HG02840 (cell line): ENCODE measurements at regions not wholly inside any gene's neighbourhood (a gene's known extent, or its start where the extent isn't known, plus 50 kb on each side); places are given as distances from the start of the nearest gene placed in this dataset.

Experiments
- ATAC-seq: cut with Tn5 transposase; IDR thresholded peaks from one replicate; pipeline ENCODE4 v1.9.1; 2021; ENCODE audit warnings: mild to moderate bottlenecking, moderate library complexity, moderate number of reproducible peaks; ENCODE audit not compliant: unreplicated experiment, low FRiP score

DNA sequence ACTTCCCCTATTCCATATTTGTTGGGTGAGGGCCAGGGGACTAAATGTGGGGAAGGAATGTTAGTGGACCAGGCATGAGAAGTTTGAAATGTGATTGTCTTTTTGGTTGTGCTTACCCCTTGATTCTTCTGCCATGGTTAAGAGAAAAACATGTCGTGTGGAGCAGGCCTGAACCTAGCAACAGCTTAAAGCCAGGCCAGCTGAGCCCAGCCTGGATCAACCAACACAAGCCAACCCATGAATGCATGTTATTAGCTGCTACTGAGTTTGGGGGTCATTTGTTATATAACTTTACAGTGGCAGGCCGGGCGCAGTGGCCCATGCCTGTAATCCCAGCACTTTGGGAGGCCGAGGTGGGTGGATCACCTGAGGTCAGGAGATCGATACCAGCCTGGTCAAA is 52.4 kb upstream of the TRIO start:
- no peak for ATAC-seq

DNA sequence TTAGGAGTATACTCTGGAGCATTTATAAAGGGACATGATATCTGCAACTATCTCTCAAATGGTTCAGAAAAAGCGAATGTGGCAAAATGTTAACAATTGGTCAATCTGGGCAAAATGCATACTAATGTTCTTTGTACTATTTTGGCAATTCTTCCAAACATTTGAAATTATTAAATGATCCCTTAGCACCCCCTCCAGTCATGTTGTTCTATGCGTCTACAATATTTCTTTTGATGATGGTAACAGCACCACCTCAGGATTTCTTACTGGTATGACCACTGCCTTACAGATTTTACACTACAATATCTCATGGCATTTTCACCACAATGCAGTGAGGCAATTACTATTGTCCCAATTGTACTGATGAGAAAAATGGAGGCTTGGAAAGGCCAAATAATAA is 52.9 kb upstream of the TRIO start:
- no peak for ATAC-seq

DNA sequence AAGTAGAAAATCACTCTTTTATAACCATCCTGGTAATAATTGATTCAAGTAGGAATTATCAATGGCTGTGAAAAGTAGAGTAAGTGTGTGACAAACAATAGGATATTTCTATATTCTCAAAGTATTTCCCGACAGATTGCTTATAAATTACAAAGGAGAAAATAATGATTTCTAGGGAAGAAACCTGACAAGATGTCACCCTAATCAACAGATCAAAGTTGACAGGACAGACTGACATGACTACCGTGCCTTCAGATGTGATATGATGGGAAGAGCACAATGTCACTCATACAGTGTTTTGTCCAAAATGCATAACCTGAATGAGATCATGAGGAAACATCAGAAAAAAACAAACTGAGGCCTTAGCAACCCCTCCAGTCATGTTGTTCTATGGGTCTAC is 53.9 kb upstream of the TRIO start:
- no peak for ATAC-seq

DNA sequence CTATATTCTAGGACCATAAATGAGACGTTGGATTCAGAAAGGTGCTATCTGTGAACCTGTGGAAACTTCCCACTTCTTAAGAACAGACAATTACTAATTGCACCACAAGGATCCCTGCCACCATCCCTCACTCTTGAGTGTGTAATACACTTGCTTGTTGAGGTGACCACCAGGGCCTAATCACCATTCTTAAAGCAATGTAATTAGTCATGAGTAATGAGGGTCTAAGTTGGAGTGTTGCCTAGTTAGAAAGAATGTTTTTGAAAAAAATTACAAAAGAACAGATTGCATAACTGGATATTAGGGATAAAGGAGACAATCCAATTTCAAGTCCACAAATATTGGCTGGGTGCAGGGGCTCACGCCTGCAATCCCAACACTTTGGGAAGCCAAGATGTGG is 56.9 kb upstream of the TRIO start:
- ATAC-seq = no peak

DNA sequence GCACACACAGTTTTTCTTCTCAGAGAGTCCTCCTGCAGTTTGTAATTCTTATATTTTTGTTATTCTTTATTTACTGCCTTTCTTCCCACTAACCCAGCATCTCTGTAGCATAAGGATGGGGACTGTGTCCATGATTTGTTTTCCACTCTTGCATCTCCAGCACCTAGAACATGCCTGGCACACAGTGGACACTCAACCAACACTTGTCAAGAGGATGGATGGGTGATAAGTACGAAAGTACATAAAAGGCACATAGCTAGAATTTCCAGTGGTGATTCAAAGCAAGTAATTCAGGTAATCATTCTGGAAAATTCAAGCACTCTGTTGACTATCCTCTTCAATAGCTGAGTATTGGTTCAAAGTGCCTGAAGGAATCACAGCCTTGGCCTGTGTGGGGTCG is 60.2 kb upstream of the TRIO start:
- ATAC-seq = no peak

DNA sequence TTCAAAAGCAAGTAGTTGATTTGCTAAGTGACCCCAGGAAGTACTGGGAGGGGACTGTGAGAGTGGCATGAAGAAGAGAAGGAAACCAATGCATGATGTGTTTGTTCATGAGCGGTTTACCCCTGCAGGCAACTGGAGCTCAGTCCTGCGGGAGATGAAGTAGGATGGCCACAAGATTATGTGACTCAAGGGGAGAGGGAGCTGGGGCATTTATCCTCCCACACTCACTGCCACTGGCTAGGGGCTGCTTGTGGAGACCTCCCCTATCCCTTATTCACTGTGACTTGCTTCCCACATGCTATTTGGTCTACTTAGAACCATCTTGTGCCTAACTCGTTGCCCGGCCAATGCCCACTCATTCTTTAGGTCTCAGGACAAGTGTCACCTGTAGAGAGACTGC is 60.6 kb upstream of the TRIO start:
- no peak for ATAC-seq

DNA sequence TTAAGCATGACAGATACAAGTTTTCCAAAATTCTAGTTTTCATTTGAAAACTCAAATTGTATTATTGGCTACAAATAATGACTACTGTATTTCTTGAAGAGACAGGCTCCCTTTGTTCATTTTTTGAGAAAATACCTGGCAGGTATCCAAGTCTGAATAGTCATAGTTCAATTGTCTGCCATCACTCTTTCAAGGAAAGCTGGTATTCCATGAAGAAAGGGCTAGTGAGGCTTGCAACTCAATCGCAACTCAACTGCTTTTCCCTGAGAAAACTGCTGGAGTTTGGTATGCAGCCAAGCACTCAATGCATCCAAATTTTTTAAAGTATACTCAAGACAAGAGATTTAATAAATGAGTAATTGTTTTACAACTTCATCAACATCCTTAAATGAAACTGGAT is 61.4 kb upstream of the TRIO start:
- no peak for ATAC-seq

DNA sequence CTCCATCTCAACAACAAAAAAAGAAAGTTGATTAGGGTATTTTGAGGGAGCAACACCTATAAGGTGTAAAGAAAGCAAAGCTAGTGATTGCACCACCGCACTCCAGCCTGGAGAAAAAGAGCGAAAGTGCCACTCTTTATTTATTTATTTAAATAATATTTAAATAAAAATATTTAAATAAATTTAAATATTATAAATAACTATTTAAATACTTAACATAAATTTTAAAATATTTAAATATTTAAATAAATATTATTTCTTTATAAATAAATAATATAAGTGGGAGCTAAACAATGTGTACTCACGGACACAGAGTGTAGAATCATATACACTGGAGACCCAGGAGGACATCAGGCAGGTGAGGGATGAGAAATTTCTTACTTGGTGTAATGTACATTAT is 64.4 kb upstream of the TRIO start:
- no peak for ATAC-seq

DNA sequence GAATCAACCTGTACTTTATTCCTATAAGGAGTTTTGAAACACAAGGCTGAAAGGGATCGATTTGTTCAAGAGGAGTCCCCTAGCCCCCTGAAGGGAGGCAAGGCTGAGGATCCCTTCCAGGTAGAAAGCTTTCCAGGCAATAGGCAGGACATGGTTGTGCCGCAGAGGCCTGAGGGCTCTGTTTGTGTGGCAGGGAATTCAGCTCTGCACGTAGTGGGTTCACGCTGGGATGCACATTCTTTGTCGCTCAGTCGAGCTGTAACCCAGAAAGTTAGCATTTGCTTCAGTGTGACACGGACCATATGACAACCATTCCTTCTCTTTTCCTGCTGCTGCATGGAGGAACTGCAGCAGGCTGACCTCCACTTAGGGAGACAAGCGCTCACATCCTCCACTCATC is 65.6 kb upstream of the TRIO start:
- ATAC-seq = no peak

DNA sequence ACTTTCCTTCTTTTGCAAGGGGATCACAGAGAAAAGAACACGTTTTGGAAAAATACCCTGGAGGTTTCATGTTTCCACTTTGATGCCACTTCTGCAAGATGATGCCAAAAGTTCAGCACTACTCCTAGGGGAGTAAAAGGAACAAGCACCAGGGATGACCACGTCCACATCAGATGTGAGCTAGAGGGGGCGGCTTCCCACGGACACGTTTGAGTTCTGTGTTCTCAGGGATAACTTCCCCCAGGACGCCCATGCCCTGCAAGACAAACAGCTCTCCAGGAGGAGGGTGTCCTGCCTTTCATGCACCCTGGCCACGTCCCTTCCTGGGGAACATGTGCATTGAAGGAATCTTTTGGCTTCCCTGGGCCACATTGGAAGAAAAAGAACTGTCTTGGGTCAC is 66.6 kb upstream of the TRIO start:
- ATAC-seq = no peak

DNA sequence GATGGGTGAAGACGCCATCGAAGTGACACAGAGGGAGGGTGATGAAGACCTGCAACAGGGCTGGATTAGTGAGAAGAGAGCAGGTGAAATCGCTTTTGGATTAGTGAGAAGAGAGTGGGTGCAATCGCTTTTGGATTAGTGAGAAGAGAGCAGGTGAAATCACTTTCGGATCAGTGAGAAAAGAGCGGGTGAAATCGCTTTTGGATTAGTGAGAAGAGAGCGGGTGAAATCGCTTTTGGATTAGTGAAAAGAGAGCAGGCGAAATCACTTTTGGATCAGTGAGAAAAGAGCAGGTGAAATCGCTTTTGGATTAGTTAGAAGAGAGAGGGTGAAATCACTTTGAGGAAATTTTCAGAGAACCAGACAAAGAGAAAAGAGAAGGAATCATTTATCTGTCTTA is 67.2 kb upstream of the TRIO start:
- no peak for ATAC-seq

DNA sequence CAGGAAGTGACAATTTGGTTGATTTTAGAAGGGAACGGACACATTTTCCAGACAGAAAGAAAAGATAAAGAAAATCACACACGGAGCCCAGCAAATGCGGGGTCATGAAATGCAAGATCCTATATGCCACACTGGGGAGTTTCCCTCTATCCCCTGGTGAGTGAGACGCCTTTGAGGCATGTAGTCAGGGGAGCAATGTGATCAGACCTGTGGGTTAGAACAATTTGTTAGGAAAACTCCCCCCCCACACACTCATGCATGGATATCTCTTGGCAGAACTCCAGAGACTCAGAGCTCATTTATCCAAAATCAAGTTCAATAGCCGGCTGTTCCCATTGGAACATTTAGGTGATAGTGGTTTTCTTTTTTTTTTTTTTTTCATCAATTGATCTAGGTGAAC is 71.7 kb upstream of the TRIO start:
- no peak for ATAC-seq

DNA sequence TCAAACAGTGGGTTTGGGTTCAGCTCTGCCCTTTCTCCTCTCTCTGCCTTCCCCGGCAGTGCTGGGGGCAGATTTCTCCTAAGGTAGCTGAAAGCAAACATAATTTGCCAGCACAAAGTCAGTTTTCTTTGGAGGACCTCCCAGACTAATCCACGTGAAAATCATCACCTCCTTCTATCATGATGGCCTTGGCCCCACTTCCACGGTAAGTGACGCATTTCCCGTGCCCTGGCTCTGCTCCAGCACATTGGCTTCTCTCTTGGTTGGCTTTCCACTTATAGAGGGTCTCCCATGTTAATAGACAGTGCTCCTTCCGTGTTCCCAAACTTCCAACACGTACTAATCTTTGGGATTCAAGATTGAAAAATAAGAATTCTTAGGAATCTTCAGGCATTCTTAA is 74.1 kb upstream of the TRIO start:
- ATAC-seq = no peak

DNA sequence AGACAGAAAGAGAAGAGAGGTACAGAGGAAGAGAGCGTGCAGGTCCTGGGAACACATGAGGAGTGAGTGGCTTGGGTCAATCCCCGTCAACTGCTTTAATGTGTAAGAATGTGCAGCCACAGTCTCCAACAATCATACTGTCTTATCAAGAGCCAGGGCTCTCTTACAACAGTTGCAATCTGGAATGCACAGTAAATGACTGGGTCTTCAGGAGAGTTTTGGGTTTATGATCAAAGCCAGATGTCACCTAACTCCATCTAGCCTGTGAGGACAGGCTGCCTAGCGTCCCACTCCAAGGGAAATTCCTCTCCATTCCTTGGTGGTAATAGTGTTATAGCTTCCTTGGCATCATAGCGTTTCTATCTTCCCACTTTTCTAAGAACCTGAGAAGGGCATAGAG is 75.0 kb upstream of the TRIO start:
- ATAC-seq = no peak

DNA sequence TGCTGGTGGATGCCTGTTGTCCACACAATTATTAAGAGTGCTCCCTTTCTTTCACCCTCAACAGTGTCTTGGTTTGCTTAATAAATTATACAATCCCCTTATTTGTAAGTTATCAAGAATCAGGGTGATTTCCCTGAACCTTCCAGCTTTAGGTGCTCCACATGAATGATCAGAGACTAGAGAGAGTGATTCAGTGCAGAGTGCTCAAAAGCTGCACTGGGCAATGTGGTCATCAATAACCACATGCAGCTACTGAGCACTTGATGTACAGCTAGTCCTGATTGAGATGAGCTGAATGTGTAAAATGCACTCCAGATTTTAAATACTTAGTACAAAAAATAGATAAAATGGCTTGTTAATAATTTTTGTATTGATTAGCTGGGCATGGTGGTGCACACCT is 76.8 kb upstream of the TRIO start:
- ATAC-seq = no peak

DNA sequence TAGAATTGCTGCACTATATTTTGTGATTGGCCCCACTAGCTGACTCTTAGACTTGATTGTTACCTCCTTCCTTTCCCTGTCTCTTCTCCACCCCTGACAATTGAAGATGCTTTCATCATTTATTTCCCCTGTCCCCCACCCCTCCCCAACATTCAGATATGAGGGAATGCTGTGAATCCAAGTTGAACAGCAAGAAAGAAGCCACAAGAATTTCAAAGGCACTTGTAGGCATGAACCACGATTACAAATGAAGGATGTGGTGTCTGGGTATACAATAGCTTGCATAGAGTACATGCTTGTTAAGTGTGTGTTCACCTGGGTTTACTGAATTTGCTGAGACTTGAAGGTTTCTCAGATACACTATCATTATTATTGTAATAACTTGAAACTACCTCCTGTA is 78.3 kb upstream of the TRIO start:
- no peak for ATAC-seq

DNA sequence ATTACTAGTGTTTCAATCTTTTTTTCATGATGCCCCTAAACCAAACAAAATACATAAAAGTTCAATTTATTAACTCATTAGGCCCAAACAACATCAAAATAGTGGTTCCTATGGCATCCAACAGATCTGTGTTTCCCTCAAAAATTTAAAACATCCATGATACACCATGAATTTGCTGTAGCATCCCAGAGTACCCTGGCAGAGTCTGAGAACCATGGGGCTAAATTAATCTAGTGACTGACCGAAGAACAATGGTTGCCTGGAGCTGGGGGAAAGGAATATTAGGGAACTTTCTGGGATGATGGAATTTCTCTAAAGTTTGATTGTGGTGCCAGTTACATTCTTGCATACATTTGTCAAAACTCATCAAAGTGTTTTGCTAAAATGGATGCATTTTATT is 79.5 kb upstream of the TRIO start:
- ATAC-seq = no peak

DNA sequence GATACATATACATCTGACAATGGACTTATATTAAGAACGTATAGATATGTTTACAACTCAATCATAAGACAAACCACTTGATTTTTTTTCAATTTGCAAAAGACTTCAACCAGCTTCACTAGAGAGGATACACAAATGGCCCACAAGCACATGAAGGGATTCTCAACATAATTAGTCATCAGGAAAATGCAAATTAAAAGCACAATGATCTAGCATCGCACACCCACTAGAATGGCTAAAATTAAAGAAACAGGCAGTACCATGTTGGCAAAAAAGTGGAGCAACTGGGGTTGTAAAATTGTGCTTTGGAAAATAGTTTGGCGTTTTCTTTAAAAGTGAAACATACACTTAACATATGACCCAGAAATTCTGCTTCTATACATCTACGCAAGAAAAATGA is 80.0 kb upstream of the TRIO start:
- no peak for ATAC-seq

DNA sequence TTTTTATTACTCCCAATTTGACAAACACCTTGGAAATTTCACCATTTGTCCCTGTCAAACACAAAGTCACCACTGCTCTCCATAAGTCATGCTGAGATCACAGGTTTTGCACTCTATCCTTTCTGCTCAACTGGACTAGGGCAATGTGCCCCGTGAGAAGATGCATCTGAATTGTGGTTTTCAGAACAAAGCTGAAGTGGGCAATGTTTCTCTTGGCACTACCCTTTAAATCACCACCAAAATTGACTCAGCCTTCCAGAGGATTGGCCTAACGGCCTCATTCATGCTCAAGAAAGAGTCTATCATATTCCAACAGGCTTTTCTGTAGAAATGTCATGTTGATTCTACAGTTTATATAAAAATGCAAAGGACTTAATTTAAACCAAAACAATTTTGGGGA is 81.0 kb upstream of the TRIO start:
- ATAC-seq = no peak

DNA sequence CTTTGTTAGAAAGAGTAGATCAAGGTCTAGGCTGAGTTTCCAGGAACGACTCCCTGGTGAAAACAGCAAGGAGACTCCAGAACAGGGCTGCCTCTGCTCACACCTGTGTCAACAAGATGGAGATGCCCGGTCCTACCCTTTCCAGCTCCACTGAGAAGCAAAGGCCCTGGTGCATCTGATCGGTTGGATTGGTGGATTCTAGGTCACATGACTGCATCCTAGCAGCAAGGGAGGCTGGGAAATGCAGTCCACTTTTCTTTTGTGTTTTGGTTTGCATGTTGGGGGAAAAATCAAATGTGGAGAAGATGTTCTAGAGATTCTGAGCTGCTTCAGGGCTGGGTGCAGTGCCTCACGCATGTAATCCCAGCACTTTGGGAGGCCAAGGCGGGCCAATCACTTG is 82.0 kb upstream of the TRIO start:
- ATAC-seq = no peak

DNA sequence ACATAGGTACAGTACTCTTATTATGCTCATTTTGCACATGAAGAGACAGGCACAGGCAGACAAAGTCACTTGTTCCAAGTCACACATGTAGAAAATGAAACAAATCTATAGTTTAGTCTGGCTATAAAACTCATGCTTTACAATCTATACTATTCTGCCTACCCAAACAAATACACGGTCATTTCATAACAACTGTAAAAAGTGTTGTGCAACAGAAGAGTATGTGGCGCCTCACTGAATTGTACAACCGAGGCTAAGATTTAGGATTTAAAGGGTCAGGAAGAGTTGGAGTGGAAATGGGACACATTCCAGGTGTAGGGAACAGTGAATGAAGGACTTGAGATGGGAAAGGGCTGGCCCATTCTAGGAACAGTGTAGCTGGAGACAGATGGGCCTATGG is 82.9 kb upstream of the TRIO start:
- no peak for ATAC-seq

DNA sequence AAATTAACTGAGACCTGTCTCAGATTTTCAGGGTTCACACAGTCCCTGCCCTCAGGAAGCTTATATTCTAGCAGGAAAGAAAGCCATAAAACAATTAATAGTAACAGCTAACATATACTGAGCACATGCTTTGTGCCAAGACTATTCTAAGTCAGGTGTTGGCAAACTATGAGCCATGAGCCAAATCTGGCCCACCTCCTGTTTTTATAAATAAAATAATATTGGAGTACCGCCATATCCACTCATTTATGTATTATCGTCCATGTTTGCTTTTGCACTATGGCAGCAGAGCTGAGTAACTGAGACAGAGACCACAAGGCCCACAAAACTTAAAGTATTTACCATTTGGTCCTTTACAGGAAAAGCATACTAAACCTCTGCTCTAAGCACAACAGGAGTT is 83.3 kb upstream of the TRIO start:
- no peak for ATAC-seq

DNA sequence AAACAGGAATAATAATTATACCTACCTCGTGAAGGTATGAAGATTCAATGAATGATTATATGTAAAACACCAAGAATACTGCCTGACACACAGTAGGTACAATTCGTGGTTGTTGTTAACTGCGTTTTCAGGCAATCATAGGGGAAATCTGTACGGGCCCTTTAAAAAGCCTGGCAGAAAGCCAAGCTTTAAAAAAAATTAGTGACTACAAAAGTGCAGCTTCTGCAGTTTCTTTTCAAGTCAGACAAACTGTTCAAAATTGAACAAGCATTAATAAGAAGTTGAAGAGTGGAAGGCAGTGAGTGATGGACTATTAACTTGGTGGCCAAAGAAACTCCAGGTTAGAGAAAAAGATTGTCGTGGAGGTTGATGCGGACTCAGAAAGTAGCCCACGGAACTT is 85.9 kb upstream of the TRIO start:
- ATAC-seq = no peak

DNA sequence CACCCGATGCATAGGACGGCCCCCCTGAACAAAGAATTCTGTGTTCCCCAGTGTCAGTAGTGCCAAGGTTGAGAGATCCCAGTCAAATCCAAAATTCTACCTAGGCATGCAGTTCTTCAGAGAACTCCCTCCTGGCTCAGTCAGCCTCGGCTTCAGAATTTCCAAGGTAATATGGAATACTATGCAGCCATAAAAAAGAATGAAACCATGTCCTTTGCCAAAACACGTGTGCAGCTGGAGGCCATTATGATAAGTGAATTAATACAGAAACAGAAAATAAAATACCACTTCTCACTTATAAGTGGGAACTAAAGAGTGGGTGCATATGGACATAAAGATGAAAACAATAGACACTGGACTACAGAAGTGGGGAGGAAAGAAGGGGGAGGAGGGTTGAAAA is 87.1 kb upstream of the TRIO start:
- ATAC-seq = no peak
